ENCODE measurements at regions not wholly inside any gene's neighbourhood (a gene's known extent, or its start where the extent isn't known, plus 50 kb on each side); places are given as distances from the start of the nearest gene placed in this dataset.
"Not testable (repeated sequence)": the region's sequence is repeated elsewhere in the genome, so short reads cannot be mapped to it uniquely, and the experiment has no call there.

DNA sequence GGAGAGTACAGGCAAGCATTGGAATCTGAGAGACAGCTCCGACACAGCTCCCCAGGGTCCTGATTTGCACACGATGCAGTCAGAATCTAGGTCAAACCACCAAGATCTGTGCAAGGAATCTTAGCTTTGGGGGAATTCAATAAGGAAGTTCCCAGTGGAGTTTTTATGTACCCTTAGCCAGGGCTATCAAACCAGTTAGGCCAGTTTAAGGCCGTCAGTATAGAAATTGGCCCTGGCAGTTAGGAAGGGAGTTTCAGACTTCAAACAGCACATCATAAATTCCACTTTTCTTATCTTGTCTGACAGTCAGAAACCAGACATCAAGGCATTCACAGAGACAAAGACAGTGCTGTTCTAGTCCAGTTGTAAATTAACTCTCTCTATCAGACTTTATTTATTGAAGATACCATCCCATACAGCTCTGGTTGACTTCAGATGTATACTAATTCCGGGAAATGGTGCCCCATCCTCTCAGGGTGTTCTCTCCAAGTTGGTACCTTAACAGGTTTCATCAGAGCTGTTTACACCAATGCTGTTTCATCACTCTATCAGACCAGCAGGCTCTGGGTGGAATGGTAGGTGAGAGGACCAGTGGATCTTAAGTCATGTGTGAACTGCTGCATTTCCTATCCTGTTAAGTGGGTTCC lies 157.5 kb upstream of the ATF7IP start:
- DNase-seq (ENCODE audit: low read depth in 2 of 2), result no peak

- DNase-seq (ENCODE audit: low read depth in 2 of 2), result no peak
Observed at GRCh38 chr12:14211947-14212387, 153.5 kb upstream of the ATF7IP start.

GRCh38 chr12:14213542-14213941 lies 151.9 kb upstream of the ATF7IP start:
- DNase-seq (ENCODE audit: low read depth in 2 of 2), result no peak

DNA sequence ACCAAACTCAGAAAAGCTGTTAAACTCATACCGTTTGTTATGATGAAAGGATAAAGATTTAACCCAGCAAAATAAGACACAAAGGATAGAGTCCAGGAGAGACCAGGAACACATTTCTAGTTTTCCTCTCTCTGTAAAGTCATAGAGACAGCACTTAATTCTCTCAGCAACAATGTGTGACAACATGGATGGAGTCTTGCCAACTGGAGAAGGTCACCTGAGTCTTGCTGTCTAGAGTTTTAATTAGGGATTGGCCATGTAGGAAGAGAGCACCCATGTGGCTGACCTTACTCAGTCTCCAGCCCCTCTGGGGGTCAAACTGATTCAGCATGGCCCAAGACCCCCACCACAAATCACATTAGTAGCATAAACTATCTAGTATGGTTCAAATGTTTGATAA lies 151.0 kb upstream of the ATF7IP start:
- DNase-seq (ENCODE audit: low read depth in 2 of 2), result no peak

GRCh38 chr12:14215949-14216348 lies 149.5 kb upstream of the ATF7IP start:
- not testable (repeated sequence) for DNase-seq (ENCODE audit: low read depth in 2 of 2)

GRCh38 chr12:14216405-14217294 lies 148.8 kb upstream of the ATF7IP start:
- DNase-seq (ENCODE audit: low read depth in 2 of 2), result no peak

GRCh38 chr12:14219156-14219555 lies 146.3 kb upstream of the ATF7IP start:
- no peak for DNase-seq (ENCODE audit: low read depth in 2 of 2)

DNA sequence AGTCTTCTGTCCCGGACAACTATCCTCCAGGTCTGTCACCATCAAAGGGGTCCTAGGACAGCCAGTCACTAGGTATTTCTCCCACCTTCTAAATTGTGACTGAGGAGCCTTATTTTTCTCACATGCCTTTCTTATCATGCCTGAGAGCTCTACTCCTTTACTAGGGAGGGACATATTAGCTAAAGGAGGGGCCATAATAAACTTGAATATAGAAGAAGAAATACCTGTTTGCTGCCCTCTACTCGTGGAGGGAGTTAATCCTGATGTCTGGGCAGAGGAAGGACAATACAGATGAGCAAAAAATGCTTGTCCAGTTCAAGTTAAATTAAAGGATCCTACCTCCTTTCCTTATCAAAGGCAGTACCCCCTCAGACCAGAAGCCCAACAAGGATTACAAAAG lies 145.8 kb upstream of the ATF7IP start:
- not testable (repeated sequence) for DNase-seq (ENCODE audit: low read depth in 2 of 2)

- DNase-seq (ENCODE audit: low read depth in 2 of 2), result no peak
Observed at GRCh38 chr12:14225064-14225463, 140.4 kb upstream of the ATF7IP start.

DNA sequence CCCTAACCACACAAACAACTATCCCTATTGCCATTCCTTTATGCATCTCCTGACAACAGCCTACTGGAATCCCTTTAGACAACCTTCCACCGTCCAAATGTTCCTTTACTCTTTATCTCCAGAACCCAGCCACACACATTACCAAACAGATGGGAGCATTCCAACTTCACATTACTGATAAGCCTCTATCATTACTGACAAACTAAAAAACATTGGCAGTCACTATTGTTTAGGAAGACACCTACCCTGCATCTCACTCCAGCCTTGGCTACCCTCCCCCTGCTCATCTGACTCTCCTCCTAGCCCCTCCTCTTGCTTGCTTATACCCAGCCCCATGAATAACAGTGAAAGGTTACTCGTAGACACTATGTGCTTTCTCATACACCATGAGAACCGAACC lies 130.3 kb upstream of the ATF7IP start:
- DNase-seq (ENCODE audit: low read depth in 2 of 2), result not testable (repeated sequence)

GRCh38 chr12:14236641-14237040 lies 128.8 kb upstream of the ATF7IP start:
- not testable (repeated sequence) for DNase-seq (ENCODE audit: low read depth in 2 of 2)

DNA sequence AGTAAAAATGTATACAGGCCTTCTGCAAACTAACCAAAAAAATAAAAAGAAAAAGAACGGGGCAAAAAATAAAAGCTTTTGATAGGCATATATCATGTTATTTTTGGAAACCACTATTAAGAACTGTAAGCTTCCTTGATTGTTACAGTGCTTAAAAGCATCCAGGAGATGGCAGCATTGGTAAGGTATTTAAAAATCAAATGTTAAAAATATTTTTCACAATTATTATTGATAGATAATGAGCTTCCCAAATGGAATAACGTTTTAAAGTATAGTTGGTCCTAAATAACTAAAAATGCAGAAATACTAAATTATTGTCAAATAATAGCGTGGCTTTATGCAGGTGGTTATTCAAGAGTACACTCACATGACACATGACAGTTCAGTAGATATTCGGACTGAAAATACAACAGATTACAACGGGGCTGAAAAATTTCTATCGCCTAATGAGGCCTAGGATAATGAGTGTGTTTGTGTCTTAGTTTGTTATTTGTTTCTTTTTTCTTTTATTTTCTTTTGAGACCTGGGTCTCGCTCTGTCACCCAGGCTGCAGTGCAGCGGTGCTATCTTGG lies 127.2 kb upstream of the ATF7IP start:
- no peak for DNase-seq (ENCODE audit: low read depth in 2 of 2)

- no peak for DNase-seq (ENCODE audit: low read depth in 2 of 2)
Observed at GRCh38 chr12:14239350-14239934, 126.0 kb upstream of the ATF7IP start.

GRCh38 chr12:14239935-14240872 lies 125.3 kb upstream of the ATF7IP start:
- no peak for DNase-seq (ENCODE audit: low read depth in 2 of 2)

- no peak for DNase-seq (ENCODE audit: low read depth in 2 of 2)
Observed at GRCh38 chr12:14240873-14241220, 124.6 kb upstream of the ATF7IP start.

- not testable (repeated sequence) for DNase-seq (ENCODE audit: low read depth in 2 of 2)
Observed at GRCh38 chr12:14242825-14243224, 122.7 kb upstream of the ATF7IP start.

- DNase-seq (ENCODE audit: low read depth in 2 of 2), result no peak
Observed at GRCh38 chr12:14243941-14244340, 121.5 kb upstream of the ATF7IP start.

- DNase-seq (ENCODE audit: low read depth in 2 of 2), result no peak
Observed at GRCh38 chr12:14244876-14245669, 120.4 kb upstream of the ATF7IP start.

DNA sequence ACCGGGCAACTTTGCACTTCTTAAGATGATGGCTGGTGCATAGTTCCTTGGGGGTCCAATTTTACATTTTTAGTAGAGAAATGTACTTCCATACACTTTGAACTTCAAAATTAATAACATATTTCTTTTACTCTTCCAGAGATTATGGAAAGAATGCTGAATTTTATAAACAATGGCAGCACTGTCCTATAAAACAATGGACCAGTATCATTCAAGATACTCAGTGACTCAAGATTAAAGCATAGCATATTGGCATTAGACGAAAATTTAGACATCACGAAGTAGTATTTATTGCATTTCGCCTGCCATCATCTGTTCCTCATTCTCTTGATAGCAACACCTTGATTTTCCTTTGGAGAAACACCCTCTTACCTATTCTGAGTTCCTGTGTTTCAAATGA lies 118.3 kb upstream of the ATF7IP start:
- DNase-seq (ENCODE audit: low read depth in 2 of 2), result no peak

GRCh38 chr12:14249368-14249767 lies 116.1 kb upstream of the ATF7IP start:
- no peak for DNase-seq (ENCODE audit: low read depth in 2 of 2)

- no peak for DNase-seq (ENCODE audit: low read depth in 2 of 2)
Observed at GRCh38 chr12:14252697-14253096, 112.8 kb upstream of the ATF7IP start.
